G401 (cell line): ENCODE measurements at regions not wholly inside any gene's neighbourhood (a gene's known extent, or its start where the extent isn't known, plus 50 kb on each side); places are given as distances from the start of the nearest gene placed in this dataset.

Source experiments
- DNase-seq: peaks from one replicate; pipeline ENCODE4 v3.0.0-alpha.2; 2015; ENCODE audit warnings: low spot score
- in situ Hi-C: cut with HindIII; loops from 2 replicates; pipeline ENCODE4 v1.10.0; 2016; ENCODE audit warnings: low sequenced_read_pairs, mixed read lengths

- in situ Hi-C loops, result no loop called here
- DNase-seq, result no peak
Measured at GRCh38 chr4:67256388-67257043, 288.8 kb downstream of the CENPC start.

GRCh38 chr4:67250131-67250896 is 295.0 kb downstream of the CENPC start:
- in situ Hi-C loops, result no loop called here
- no peak for DNase-seq

GRCh38 chr4:67236788-67237187 is 308.5 kb downstream of the CENPC start:
- no peak for DNase-seq
- in situ Hi-C loops, result no loop called here

GRCh38 chr4:67236318-67236717 is 309.0 kb downstream of the CENPC start:
- in situ Hi-C loops, result no loop called here

DNA sequence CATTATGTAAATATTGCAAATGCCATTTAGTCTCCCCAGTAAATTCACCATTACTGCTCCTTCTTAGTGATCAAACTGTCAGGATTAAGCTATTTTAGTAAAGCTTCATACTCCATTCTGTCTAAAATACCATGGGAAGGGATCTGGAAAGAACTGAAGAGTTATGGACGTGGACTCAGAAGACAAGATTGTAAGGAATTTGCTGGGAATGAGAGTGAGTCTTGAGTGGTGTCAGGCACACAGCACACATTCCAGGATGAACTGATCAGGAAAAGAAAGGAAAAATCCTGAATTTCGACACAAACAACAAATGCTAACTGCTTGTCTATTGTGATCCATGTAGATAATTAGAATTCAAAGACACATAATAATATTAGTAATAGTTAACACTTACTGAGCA is 311.0 kb downstream of the CENPC start:
- in situ Hi-C loops, result no loop called here
- DNase-seq, result no peak

More at GRCh38 chr4:67236318-67236717, 309.0 kb downstream of the CENPC start:
- DNase-seq, result no peak

- DNase-seq, result no peak
- in situ Hi-C loops, result no loop called here
Measured at GRCh38 chr4:67229148-67229547, 316.2 kb downstream of the CENPC start.

DNA sequence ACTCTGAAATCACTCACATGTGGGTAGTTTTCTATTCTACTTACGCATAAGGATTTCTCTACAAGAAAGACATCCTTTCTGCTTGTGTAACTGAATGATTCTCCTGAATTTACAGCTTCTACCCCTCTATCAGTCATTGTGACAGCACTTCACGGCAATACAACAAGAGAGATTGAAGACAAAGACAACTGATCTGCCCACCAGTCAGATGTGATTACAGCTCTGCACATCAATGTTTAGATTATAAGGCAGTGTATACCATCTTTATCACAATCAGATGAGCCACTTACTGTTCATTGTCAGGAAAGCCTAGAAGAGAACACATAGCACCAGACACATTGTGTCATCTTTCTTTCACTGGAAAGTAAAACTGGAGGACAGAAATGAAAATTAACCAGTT is 324.4 kb downstream of the CENPC start:
- in situ Hi-C loops, result no loop called here
- no peak for DNase-seq

- in situ Hi-C loops, result no loop called here
- DNase-seq, result no peak
Measured at GRCh38 chr4:67218883-67219282, 326.4 kb downstream of the CENPC start.

- in situ Hi-C loops, result no loop called here
- DNase-seq, result no peak
Measured at GRCh38 chr4:67207941-67208441, 337.3 kb downstream of the CENPC start.

GRCh38 chr4:67204441-67204840 is 340.9 kb downstream of the CENPC start:
- no peak for DNase-seq
- in situ Hi-C loops, result no loop called here

GRCh38 chr4:67201334-67201733 is 344.0 kb downstream of the CENPC start:
- no peak for DNase-seq
- in situ Hi-C loops, result no loop called here

DNA sequence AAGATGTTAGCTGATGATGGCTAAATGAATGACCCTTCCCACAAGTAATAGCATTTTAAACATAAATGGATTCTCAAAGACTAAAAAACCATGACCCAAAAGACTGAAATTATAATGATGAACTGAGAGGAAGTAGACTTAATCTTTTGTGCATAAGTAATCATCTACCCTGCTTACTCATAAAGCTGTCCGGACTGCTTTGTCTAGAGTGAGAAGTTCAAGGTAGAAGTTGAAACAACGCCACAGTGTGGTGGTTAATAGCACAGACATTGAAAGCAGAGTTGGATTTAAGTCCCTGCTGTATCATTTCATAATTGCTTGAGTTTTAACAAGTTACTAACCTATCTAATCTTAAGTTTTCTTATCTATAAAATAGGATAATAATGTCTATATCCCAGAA is 346.6 kb downstream of the CENPC start:
- in situ Hi-C loops, result no loop called here

GRCh38 chr4:67167849-67168248 is 377.5 kb downstream of the CENPC start:
- in situ Hi-C loops, result no loop called here
- no peak for DNase-seq

More for the DNA sequence above, 346.6 kb downstream of the CENPC start:
- peak; percentile 12 for DNase-seq

GRCh38 chr4:67162690-67163089 is 382.6 kb downstream of the CENPC start:
- DNase-seq, result no peak
- in situ Hi-C loops, result no loop called here

- DNase-seq, result no peak
- in situ Hi-C loops, result no loop called here
Measured at GRCh38 chr4:67161311-67161710, 384.0 kb downstream of the CENPC start.

- DNase-seq, result no peak
- in situ Hi-C loops, result no loop called here
Measured at GRCh38 chr4:67160394-67160793, 384.9 kb downstream of the CENPC start.

GRCh38 chr4:67158666-67159065 is 386.6 kb downstream of the CENPC start:
- in situ Hi-C loops, result no loop called here

DNA sequence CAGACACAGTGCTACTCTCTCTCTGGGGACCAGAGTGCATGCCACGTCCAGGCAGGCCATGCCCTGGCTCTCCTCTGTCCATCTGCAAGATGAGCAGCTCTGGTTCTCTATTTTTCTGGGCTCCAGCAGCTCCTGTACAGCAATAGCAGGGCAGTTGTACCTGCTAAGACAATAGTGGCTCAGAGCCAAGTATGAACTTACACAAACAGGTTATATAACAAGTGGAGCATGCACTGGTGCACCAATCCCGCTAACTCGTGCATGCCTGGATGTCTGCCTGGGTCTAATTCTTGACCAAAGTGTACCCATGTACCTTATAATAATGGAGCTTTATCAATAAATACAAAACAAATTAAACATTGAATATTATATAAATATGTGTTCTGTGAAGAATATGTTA is 392.3 kb downstream of the CENPC start:
- no peak for DNase-seq
- in situ Hi-C loops, result no loop called here

More at GRCh38 chr4:67158666-67159065, 386.6 kb downstream of the CENPC start:
- DNase-seq, result no peak

DNA sequence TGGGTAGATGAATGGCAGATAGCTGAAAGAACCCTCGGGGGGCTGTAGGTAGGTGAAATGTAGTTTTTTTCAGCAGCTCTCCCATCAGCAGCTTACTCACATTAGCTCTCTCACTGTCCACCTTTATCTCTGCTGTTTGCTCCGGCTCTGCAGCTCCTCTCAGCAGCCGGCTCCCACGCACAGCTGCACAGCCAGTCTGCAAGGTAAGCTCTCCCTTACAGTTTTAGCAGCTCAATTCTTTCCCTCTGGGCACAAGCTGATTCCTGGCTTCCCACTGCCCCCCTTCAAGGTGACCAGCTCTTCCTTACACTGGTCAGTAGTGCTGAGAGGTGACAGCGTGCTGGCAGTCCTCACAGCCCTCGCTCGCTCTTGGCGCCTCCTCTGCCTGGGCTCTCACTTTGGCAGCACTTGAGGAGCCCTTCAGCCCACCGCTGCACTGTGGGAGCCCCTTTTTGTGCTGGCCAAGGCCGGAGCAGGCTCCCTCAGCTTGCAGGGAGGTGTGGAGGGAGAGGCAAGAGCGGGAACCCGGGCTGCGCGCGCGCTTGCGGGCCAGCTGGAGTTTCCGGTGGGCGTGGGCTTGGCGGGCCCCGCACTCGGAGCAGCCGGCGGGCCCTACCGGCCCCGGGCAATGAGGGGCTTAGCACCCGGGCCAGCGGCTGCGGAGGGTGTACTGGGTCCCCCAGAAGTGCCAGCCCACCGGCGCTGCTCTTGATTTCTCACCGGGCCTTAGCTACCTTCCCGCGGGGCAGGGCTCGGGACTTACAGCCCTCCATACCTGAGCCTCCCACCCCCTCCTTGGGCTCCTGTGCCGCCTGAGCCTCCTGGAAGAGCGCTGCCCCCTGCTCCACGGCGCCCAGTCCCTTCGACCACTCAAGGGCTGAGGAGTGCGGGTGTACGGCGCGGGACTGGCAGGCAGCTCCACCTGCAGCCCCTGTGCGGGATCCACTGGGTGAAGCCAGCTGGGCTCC is 393.6 kb downstream of the CENPC start:
- no peak for DNase-seq
- in situ Hi-C loops, result no loop called here

GRCh38 chr4:67141586-67141985 is 403.7 kb downstream of the CENPC start:
- in situ Hi-C loops, result no loop called here

More at GRCh38 chr4:67141586-67141985, 403.7 kb downstream of the CENPC start:
- DNase-seq, result no peak
